ENCODE measurements at regions not wholly inside any gene's neighbourhood (a gene's known extent, or its start where the extent isn't known, plus 50 kb on each side); places are given as distances from the start of the nearest gene placed in this dataset.
"Not testable (repeated sequence)": the region's sequence is repeated elsewhere in the genome, so short reads cannot be mapped to it uniquely, and the experiment has no call there.

DNA sequence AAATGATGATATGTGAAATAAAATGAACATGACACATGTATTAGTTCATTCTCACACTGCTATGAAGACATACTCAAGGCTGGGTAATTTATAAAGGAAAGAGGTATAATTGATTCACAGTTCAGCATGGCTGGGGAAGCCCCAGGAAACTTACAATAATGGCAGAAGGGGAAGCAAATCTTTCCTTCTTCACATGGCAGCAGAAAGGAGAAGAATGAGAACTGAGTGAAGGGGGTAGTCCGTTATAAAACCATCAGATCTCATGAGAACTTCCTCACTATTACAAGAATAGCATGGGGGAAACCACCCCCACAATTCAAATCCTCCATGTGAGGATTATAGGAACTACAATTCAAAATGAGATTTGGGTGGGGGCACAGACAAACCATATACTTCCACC lies 243.9 kb upstream of the GYPA start:
- FAIRE-seq (no peak), DNase-seq (ENCODE audit: insufficient read length) (no peak)
- no peak for TF ChIP-seq POLR2AphosphoS5 (IDR thresholded peaks at IDR 0.05; ENCODE audit: low read depth, low read length)
- TF ChIP-seq TAF1 (IDR thresholded peaks at IDR 0.05; ENCODE audit: borderline replicate concordance, low read depth, low read length): no peak
- TF ChIP-seq POLR2A (IDR thresholded peaks at IDR 0.05; ENCODE audit: low read depth, low read length): no peak

- DNase-seq (ENCODE audit: insufficient read length): no peak
- peak; percentile 69 for FAIRE-seq
- TF ChIP-seq POLR2AphosphoS5 (IDR thresholded peaks at IDR 0.05; ENCODE audit: low read depth, low read length) (no peak), TAF1 (IDR thresholded peaks at IDR 0.05; ENCODE audit: borderline replicate concordance, low read depth, low read length) (no peak), POLR2A (IDR thresholded peaks at IDR 0.05; ENCODE audit: low read depth, low read length) (no peak)
These were observed 246.0 kb upstream of the HHIP start for GRCh38 chr4:144399927-144400326.

GRCh38 chr4:144402176-144402575 lies 243.8 kb upstream of the HHIP start:
- DNase-seq (ENCODE audit: insufficient read length): no peak
- TF ChIP-seq TAF1 (IDR thresholded peaks at IDR 0.05; ENCODE audit: borderline replicate concordance, low read depth, low read length) (no peak), POLR2A (IDR thresholded peaks at IDR 0.05; ENCODE audit: low read depth, low read length) (no peak), POLR2AphosphoS5 (IDR thresholded peaks at IDR 0.05; ENCODE audit: low read depth, low read length) (no peak)
- FAIRE-seq: no peak

DNA sequence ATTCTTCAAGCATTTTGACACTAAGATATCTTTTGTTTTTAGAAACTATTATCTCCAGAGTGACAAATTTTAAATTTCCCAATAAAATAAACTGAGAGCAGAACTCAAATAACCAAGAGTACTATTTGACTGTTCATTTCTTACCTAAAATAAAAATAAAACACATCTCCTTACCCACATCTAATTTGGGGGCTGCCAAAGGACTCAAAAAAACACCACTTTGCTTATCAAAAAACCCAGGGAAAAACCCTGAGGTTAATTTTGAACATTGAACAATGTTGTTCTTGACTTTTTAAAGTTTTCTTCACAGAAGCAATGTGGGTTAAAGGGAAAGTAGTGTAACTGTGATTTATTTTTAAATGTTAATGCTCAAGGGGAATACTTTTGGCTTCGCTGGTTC lies 243.0 kb upstream of the HHIP start:
- TF ChIP-seq TAF1 (IDR thresholded peaks at IDR 0.05; ENCODE audit: borderline replicate concordance, low read depth, low read length): no peak
- no peak for TF ChIP-seq POLR2A (IDR thresholded peaks at IDR 0.05; ENCODE audit: low read depth, low read length)
- no peak for TF ChIP-seq POLR2AphosphoS5 (IDR thresholded peaks at IDR 0.05; ENCODE audit: low read depth, low read length)
- FAIRE-seq (no peak), DNase-seq (ENCODE audit: insufficient read length) (no peak)

GRCh38 chr4:144403893-144404292 lies 242.1 kb upstream of the HHIP start:
- FAIRE-seq (no peak), DNase-seq (ENCODE audit: insufficient read length) (no peak)
- no peak for TF ChIP-seq POLR2AphosphoS5 (IDR thresholded peaks at IDR 0.05; ENCODE audit: low read depth, low read length)
- no peak for TF ChIP-seq POLR2A (IDR thresholded peaks at IDR 0.05; ENCODE audit: low read depth, low read length)
- TF ChIP-seq TAF1 (IDR thresholded peaks at IDR 0.05; ENCODE audit: borderline replicate concordance, low read depth, low read length): no peak

GRCh38 chr4:144409525-144409924 lies 236.4 kb upstream of the HHIP start:
- no peak for FAIRE-seq
- TF ChIP-seq POLR2A (IDR thresholded peaks at IDR 0.05; ENCODE audit: low read depth, low read length): no peak
- no peak for TF ChIP-seq TAF1 (IDR thresholded peaks at IDR 0.05; ENCODE audit: borderline replicate concordance, low read depth, low read length)
- no peak for TF ChIP-seq POLR2AphosphoS5 (IDR thresholded peaks at IDR 0.05; ENCODE audit: low read depth, low read length)
- DNase-seq (ENCODE audit: insufficient read length): no peak

GRCh38 chr4:144410230-144410783 lies 235.6 kb upstream of the HHIP start:
- FAIRE-seq (peak; percentile 67), DNase-seq (ENCODE audit: insufficient read length) (no peak)
- TF ChIP-seq TAF1 (IDR thresholded peaks at IDR 0.05; ENCODE audit: borderline replicate concordance, low read depth, low read length) (no peak), POLR2A (IDR thresholded peaks at IDR 0.05; ENCODE audit: low read depth, low read length) (no peak), POLR2AphosphoS5 (IDR thresholded peaks at IDR 0.05; ENCODE audit: low read depth, low read length) (no peak)

DNA sequence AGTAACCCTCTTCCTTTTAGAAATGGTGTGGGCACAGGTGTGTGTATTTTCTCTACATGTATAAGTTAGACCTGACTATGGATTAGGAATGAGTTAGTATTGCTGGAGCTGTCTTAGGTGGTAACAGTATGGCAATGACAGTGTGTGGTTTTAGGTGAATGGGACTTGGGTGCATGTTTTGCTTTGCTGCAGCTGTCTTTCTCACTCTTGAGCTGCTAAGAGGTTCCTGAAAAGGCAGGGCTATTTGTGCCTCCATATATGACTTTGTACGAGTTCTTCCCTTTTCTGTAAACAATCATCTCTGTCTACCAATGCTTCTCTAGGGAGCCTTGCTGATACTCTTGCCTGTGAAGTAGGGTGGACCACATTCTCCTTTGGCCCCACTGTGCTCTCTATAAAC lies 234.8 kb upstream of the HHIP start:
- DNase-seq (ENCODE audit: insufficient read length) (no peak), FAIRE-seq (peak; percentile 78)
- TF ChIP-seq POLR2A (IDR thresholded peaks at IDR 0.05; ENCODE audit: low read depth, low read length) (no peak), TAF1 (IDR thresholded peaks at IDR 0.05; ENCODE audit: borderline replicate concordance, low read depth, low read length) (no peak), POLR2AphosphoS5 (IDR thresholded peaks at IDR 0.05; ENCODE audit: low read depth, low read length) (no peak)

DNA sequence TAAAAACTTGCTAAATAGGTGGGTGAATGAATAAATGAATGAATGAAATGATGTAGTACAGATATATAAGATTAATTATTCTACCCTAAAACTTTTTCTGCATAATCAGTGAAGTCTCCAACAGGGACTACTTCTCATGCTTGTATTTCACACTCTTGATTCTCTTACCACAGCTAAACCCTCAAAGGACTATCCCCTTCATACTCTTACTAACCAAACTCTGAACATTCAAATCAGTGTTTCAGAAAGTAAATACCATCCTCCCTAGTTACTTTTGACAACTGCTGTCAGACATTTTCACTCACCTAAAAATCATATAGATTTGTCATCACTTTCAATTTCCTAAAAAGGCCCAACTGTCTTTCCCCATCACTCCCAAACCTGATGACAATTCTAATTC lies 234.3 kb upstream of the HHIP start:
- TF ChIP-seq POLR2AphosphoS5 (IDR thresholded peaks at IDR 0.05; ENCODE audit: low read depth, low read length) (no peak), POLR2A (IDR thresholded peaks at IDR 0.05; ENCODE audit: low read depth, low read length) (no peak), TAF1 (IDR thresholded peaks at IDR 0.05; ENCODE audit: borderline replicate concordance, low read depth, low read length) (no peak)
- no peak for DNase-seq (ENCODE audit: insufficient read length)
- peak; percentile 56 for FAIRE-seq

DNA sequence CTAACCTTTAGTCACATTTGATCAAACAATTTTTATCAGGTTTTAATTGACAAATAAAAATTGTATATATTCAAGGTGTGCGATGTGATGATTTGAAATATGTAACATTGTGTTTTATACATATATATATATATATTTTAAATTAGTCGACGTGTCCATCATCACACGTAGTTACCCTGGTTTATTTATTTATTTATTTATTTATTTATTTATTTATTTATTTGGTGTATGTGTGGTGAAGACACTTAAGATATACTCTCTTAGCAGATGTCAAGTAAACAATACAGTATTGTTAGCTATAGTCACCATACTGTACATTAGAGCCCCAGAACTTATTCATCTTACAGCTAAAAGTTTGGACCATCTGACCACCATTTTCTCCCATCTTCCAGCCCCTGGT lies 224.9 kb upstream of the HHIP start:
- DNase-seq (ENCODE audit: insufficient read length) (no peak), FAIRE-seq (no peak)
- TF ChIP-seq POLR2A (IDR thresholded peaks at IDR 0.05; ENCODE audit: low read depth, low read length): no peak
- no peak for TF ChIP-seq TAF1 (IDR thresholded peaks at IDR 0.05; ENCODE audit: borderline replicate concordance, low read depth, low read length)
- no peak for TF ChIP-seq POLR2AphosphoS5 (IDR thresholded peaks at IDR 0.05; ENCODE audit: low read depth, low read length)

- FAIRE-seq: no peak
- DNase-seq (ENCODE audit: insufficient read length): no peak
- no peak for TF ChIP-seq TAF1 (IDR thresholded peaks at IDR 0.05; ENCODE audit: borderline replicate concordance, low read depth, low read length)
- no peak for TF ChIP-seq POLR2AphosphoS5 (IDR thresholded peaks at IDR 0.05; ENCODE audit: low read depth, low read length)
- no peak for TF ChIP-seq POLR2A (IDR thresholded peaks at IDR 0.05; ENCODE audit: low read depth, low read length)
These were observed 224.0 kb upstream of the HHIP start for GRCh38 chr4:144421839-144422565.

GRCh38 chr4:144423930-144424329 lies 222.0 kb upstream of the HHIP start:
- FAIRE-seq (no peak), DNase-seq (ENCODE audit: insufficient read length) (no peak)
- TF ChIP-seq POLR2AphosphoS5 (IDR thresholded peaks at IDR 0.05; ENCODE audit: low read depth, low read length) (no peak), POLR2A (IDR thresholded peaks at IDR 0.05; ENCODE audit: low read depth, low read length) (no peak), TAF1 (IDR thresholded peaks at IDR 0.05; ENCODE audit: borderline replicate concordance, low read depth, low read length) (no peak)

DNA sequence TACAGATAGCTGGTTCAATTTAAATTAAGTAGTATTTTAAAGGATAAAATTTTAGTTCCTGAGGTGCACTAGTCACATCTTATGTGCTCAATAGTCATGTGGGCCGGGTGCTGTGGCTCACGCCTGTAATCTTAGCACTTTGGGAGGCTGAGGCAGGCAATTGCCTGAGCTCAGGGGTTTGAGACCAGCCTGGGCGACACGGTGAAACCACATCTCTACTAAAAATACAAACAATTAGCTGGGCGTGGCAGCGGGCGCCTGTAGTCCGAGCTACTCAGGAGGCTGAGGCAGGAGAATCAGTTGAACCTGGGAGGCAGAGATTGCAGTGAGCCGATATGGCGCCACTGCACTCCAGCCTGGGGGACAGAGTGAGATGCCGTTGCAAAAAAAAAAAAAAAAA lies 219.9 kb upstream of the HHIP start:
- not testable (repeated sequence) for FAIRE-seq; DNase-seq (ENCODE audit: insufficient read length)

All from GM12892 (cell line).